ENCODE measurements at regions not wholly inside any gene's neighbourhood (a gene's known extent, or its start where the extent isn't known, plus 50 kb on each side); places are given as distances from the start of the nearest gene placed in this dataset.
"Not testable (repeated sequence)": the region's sequence is repeated elsewhere in the genome, so short reads cannot be mapped to it uniquely, and the experiment has no call there.

- TF ChIP-seq CTCF (IDR thresholded peaks at IDR 0.05; ENCODE audit: insufficient read depth, low read depth, low read length); EZH2 (IDR thresholded peaks at IDR 0.05; ENCODE audit: insufficient read depth, low read length): not testable (repeated sequence)
Observed at GRCh38 chr3:125914608-125915436, 54.2 kb upstream of the ROPN1B start.

All from astrocyte (in vitro differentiated cells and primary cell).